ENCODE measurements at regions not wholly inside any gene's neighbourhood (a gene's known extent, or its start where the extent isn't known, plus 50 kb on each side); places are given as distances from the start of the nearest gene placed in this dataset.
"Not testable (repeated sequence)": the region's sequence is repeated elsewhere in the genome, so short reads cannot be mapped to it uniquely, and the experiment has no call there.

DNA sequence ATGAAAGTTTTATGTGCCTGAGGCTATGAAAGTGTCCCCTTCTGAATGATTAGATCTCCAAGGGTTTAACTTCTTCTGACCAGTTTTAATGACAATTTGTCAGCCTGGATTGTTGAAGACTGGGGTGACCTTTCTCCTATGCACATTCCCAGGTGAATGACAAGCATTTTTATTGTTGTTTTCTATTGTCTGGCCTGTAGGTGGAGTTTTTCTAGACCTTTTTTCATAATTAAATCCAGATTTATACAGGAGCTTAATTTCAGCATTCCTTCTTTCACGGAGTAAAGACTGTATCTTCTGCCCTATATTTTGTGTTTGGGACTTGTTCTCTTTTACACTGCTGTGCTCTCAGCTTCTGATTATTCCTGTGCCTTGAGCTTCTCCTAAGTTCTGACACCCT is 125.0 kb upstream of the FAR2 start:
- H3K4me3 ChIP-seq (ENCODE audit: low read length), result no peak overlapping the region
- TF ChIP-seq, protein P1, sequence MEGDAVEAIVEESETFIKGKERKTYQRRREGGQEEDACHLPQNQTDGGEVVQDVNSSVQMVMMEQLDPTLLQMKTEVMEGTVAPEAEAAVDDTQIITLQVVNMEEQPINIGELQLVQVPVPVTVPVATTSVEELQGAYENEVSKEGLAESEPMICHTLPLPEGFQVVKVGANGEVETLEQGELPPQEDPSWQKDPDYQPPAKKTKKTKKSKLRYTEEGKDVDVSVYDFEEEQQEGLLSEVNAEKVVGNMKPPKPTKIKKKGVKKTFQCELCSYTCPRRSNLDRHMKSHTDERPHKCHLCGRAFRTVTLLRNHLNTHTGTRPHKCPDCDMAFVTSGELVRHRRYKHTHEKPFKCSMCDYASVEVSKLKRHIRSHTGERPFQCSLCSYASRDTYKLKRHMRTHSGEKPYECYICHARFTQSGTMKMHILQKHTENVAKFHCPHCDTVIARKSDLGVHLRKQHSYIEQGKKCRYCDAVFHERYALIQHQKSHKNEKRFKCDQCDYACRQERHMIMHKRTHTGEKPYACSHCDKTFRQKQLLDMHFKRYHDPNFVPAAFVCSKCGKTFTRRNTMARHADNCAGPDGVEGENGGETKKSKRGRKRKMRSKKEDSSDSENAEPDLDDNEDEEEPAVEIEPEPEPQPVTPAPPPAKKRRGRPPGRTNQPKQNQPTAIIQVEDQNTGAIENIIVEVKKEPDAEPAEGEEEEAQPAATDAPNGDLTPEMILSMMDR (conservative IDR thresholded peaks at IDR 0.05; ENCODE audit: low read depth, low read length), result peak; percentile 43
- DNase-seq (ENCODE audit: low read depth), result no peak

DNA sequence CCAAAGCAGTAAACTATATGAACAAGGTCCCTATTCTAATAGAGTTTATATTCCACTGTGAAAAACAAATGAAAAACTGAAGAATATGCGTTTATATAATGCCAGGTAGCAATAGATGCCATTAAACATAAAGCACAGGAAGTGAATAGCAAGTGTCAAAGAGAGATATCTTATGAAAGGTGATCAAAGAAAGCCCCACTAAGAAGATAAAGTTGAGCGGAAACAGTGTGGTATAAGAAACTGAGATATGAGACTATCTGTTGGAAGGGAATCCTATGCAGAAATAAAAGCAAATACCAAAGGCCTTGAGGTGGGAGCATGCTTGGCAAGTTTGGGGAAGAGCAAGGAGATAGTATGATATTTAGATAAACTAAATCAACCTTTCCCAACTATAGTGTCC is 123.1 kb upstream of the FAR2 start:
- DNase-seq (ENCODE audit: low read depth), result no peak
- TF ChIP-seq, protein P1 (conservative IDR thresholded peaks at IDR 0.05; ENCODE audit: low read depth, low read length), result no peak
- H3K4me3 ChIP-seq (ENCODE audit: low read length), result no peak overlapping the region

DNA sequence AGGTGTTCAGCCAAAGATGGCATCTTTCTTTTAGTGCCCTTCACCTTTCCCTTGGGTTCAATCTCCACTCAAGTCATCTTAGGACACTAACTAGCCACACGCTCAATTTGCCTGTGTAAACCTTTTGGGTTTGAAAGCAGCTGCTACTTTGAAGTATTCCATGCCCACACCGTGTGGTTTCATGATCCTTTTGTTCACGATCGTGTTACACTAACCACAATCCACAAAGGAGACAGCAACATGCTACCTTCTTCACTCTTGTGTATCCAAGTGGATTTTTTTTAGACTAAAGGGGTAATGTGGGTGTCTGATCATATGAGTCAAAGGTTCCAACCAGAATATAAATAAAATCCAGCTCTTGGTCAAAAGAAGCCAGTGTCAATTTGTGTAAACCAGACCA is 122.7 kb upstream of the FAR2 start:
- no peak overlapping the region for H3K4me3 ChIP-seq (ENCODE audit: low read length)
- no peak for DNase-seq (ENCODE audit: low read depth)
- TF ChIP-seq, protein P1 (conservative IDR thresholded peaks at IDR 0.05; ENCODE audit: low read depth, low read length), result no peak

DNA sequence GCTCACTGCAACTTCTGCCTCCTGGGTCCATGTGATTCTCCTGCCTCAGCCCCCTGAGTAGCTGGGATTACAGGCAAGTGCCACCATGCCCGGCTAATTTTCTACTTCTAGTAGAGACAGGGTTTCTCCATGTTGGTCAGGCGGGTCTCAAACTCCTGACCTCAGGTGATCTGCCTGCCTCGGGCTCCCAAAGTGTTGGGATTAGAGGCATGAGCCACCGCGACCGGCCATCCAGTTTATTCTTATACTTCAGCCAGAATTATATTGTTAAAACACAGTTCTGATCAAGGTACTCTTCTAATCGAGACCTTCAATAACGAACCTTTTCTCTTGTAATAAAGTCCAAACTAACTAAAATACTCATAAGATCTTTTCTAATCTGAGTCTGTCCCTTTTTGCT is 119.6 kb upstream of the FAR2 start:
- H3K4me3 ChIP-seq (ENCODE audit: low read length); DNase-seq (ENCODE audit: low read depth): not testable (repeated sequence)

DNA sequence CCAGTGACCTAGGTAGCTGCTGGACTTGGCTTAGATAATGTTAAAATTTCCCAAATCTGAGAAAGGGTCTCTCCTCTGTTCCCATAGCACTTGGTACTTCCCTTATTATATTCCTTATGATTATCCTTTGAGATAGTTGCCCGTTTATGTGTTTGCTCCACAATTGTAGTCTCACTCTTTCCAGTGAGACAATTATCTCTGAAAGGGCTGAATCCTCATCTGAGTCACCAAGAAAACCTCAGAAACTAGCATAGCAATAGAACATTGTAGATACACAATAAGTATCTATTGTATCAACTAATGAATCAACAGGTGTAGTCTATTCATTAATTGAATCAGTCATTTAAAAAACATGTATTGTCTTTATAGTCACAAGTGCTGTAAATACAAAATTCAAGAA is 119.1 kb upstream of the FAR2 start:
- DNase-seq (ENCODE audit: low read depth), result no peak
- H3K4me3 ChIP-seq (ENCODE audit: low read length), result no peak overlapping the region
- TF ChIP-seq, protein P1 (conservative IDR thresholded peaks at IDR 0.05; ENCODE audit: low read depth, low read length), result no peak

DNA sequence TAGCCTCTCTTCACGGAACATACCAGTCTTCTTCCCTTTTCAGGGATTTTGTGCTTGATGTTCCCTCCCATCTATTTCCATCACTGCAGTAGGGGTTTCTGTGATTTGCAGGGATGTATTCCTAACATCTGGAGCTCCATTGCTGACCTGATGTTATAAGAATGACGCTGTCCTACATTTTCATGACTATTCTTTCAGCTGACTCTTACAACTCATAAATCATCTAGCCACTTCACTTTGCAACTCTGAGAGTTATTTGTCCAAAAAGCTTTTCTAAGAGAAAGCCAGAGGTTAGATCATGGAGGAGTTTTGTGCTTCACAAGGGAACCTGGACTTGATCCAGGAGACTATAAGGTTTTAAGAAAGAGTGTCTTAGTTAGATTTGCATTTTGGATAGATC is 116.6 kb upstream of the FAR2 start:
- H3K4me3 ChIP-seq (ENCODE audit: low read length), result no peak overlapping the region
- TF ChIP-seq, protein P1 (conservative IDR thresholded peaks at IDR 0.05; ENCODE audit: low read depth, low read length), result no peak
- no peak for DNase-seq (ENCODE audit: low read depth)

DNA sequence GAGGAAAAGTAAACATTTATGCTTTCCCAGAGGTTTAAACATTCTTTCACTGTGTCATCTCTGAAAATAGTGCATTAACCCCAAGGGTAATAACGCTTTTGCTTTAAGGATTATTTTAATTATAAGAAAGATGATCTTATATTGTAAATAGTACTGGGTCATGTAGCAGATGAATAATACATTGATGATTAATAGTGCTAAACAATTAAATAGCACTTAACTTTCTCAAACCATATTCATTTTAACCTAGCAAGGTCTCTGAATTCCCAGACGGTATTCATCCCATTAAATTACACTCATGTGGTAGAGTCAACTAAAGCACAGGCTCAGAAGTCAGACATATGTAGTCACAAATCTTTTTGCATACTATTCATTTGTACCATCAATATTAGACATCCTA is 115.6 kb upstream of the FAR2 start:
- no peak overlapping the region for H3K4me3 ChIP-seq (ENCODE audit: low read length)
- TF ChIP-seq, protein P1 (conservative IDR thresholded peaks at IDR 0.05; ENCODE audit: low read depth, low read length), result no peak
- no peak for DNase-seq (ENCODE audit: low read depth)

DNA sequence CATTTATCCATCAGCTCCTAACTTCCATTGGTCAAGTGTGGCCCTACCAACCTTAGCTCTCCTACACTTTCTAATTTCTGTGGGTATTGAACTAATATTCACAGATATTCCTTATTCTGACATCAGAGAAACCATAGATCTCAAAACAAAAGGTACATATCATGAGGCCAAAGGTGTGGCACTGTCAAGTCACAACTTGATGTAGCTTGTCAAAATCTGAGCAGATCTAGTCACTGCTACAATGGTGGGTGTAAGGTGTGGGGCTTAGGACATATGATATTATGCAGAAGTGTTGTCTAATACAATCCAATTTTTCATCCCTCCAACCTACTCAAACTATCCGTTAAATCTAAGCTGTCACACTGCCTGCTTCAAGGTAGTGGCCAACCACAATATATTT is 114.0 kb upstream of the FAR2 start:
- TF ChIP-seq, protein P1 (conservative IDR thresholded peaks at IDR 0.05; ENCODE audit: low read depth, low read length), result no peak
- no peak overlapping the region for H3K4me3 ChIP-seq (ENCODE audit: low read length)
- DNase-seq (ENCODE audit: low read depth), result no peak

Measured in retinal pigment epithelial cell (primary cell).